ENCODE measurements at regions not wholly inside any gene's neighbourhood (a gene's known extent, or its start where the extent isn't known, plus 50 kb on each side); places are given as distances from the start of the nearest gene placed in this dataset.
"Not testable (repeated sequence)": the region's sequence is repeated elsewhere in the genome, so short reads cannot be mapped to it uniquely, and the experiment has no call there.

DNA sequence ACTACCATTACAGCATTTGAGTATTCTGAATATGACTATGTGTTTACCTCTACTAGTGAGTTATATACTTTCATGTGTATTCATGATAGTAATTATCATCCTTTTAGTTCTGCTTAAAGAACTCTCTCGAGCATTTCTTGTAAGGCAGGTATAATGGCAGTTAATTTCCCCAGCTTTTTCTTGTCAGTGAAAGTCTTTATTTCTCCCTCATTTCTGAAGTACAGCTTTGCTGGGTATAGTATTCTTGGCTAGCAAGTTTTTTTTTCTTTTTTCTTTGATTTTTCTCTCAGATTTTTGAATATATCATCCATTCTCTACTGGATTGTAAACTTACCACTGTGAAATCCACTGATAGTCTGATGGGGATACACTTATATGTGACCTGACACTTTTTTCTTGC is 165.9 kb upstream of the ARHGAP5 start:
- DNase-seq (ENCODE audit: low spot score) = no peak

DNA sequence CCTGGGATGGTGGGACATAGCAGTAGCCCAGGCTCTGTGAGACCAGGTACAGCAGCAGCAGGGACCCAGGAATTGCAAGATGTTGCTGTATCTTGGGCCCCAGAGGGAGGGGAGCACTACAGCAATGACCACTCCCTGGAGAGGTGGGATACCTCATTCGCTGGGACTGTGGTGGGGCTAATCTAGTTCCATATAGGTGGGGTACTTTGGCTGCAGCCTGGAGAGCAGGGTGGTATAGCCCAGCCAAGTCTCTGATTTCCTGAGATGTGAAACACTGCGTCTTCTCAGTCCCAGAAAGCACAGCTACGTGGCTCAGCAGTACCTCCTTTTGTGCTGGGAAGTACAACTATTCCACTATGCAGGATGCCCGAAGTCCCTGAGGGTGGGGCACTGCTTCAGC is 163.7 kb upstream of the ARHGAP5 start:
- no peak for DNase-seq (ENCODE audit: low spot score)

DNA sequence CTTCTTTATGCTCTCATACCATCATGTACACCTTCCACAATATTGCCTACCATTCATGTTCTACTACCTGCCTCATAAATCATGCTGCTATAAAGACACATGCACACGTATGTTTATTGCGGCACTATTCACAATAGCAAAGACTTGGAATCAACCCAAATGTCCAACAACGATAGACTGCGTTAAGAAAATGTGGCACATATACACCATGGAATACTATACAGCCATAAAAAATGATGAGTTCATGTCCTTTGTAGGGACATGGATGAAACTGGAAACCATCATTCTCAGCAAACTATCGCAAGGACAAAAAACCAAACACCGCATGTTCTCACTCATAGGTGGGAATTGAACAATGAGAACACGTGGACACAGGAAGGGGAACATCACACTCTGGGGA is 158.8 kb upstream of the ARHGAP5 start:
- not testable (repeated sequence) for DNase-seq (ENCODE audit: low spot score)

DNA sequence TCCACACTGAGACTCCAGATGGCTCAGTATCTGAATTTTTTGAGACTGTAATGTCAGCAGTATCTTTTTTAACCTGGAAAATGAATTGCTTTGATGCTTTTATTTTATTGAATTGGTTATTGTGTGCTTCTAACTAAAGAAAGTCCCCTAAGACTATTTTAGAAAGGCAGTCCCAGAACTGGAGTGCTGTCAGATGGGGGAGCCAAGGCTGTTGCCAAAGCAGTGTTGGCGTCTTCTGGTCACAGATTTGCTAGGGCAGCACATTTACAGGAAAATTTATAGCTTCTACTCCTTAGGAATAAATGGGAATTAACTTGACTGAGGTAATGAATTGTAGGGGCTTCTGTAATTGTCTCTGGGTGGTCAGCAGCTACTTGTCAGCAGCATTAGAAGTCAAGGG is 157.1 kb upstream of the ARHGAP5 start:
- no peak for DNase-seq (ENCODE audit: low spot score)

DNA sequence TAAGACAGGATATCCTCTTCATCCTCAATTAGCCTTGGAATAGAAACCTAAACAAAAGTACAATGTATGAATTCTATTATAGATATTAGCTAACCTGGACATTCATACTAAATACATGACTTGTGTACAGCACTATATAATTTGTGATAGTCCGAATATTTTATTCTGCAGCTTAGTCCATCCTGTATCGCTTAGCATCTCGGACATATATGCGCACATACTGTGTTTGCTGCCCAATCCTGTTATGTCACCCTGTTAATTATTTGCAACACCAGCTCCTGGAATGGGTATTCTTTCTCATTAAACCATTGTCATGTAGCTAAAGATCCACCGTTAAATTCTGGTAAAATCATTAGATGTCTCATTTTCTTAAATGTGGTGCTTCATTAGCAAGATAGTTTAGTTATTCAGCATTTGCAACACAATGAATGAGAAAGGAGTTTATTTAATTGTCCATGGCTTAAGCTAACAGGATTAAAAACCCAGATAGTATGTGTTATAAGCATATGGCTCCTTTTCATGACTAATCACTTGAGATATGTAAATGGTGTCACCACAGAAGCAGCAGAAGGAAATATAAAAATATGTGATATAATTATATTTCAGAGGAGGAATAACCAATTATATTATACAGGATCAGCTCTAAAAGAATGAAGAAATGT is 156.0 kb upstream of the ARHGAP5 start:
- DNase-seq (ENCODE audit: low spot score) = no peak

DNA sequence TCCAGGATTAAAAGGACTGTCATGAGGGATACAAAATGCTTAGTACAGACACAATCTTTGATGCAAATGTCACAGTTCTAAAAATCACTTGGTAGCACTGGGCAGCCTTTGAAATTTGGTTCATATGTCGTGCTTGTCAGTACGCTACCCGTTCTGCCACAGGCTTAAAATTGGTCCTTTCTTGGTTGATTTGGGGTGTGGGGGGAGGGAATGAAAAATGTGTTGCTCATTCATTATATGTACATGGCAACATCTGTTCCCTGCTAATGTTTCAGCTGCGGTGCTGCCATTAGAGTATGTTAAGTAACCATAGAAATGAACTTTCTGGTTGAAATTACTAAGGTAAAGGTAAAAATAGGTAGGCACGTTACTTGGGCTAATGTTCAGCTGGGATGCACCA is 155.4 kb upstream of the ARHGAP5 start:
- no peak for DNase-seq (ENCODE audit: low spot score)

DNA sequence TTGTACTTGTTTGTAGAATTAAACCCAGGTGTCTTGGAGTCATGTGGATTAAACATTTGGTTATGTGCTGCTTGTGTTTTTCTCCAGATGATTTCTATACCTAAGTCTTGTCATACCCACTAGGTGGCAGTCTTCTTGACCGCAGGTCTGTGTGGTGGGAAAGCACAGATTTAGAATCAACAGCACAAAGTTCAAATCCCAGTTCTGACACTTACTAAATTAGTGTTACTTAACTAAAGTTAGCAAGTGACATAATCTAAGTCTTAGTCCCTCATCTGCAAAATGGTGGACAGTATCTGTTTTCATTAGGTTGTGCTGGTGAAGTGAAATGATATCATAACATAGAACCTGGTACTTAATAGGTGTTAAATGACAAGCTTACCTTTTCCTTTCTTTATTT is 151.0 kb upstream of the ARHGAP5 start:
- DNase-seq (ENCODE audit: low spot score) = peak; percentile 47

DNA sequence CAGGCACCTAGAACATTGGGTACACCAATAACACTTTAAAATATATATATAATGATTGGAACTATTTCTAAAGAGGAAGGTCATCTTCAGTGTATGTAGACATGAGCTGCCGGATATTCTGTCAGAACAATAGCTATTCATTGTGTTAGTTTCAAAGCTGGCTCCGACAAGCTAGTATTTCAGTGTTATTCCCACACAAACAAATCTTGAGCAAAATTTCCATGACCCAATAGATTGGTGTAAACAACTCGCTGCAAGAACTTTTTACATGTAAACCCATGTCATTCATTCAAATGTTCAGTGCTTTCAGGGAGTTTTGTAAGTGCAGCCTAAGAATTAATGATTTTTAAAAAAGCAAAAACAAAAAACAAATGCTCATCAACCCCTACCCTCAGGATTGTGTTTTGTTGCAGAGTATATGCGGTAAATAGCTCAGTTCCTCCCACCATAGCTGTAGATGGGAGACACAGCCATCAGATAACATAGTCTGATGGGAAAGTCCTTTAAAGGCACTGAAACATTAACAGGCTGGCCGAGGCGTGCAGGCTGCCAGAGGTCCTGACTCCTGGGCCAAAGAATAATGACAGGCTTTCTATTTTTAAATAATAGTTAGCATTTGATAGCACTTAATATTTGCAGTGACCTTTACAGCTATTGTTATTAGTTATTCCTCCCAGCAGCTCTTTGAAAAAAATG is 150.3 kb upstream of the ARHGAP5 start:
- DNase-seq (ENCODE audit: low spot score) = peak; percentile 81

DNA sequence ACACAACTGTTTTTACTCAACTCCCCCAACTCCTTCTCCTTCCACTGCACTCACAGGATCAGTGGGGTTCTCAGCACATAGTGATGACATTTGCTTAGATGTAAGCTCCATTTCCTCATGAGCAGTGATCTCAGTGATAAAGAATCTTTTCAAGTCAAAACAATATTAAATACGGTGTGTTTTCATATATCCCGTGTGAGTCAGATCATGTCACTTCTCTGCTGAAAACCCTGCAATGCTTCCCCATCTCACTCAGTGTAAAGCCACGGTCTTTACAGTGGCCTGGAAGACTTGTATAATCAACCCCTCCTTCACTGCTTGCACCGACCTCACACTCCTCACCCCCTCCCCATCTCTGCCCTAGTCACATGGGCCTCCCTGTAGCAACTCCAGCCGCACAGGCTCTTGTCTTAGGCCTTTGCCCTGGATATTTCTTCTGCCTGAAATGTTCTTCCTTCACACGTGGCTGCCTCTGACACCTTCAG is 149.7 kb upstream of the ARHGAP5 start:
- DNase-seq (ENCODE audit: low spot score) = peak; percentile 48

DNA sequence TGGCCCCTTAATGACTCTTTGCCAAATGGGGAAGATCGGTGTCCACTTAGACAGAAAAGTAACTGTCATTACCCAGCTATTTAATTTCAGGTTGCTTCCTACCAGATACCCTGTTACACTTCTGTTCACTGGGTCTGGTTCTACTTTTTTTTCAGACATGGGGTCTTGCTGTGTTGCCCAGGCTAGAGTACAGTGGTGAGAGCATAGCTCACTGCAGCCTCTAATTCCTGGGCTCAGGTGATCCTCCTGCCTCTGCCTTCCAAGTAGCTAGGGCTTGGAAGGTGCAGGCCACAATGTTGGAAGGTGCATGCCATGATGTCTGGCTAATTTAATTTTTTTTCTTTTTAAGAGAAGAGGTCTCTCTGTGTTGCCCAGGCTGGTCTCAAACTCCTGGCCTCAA is 147.0 kb upstream of the ARHGAP5 start:
- no peak for DNase-seq (ENCODE audit: low spot score)

DNA sequence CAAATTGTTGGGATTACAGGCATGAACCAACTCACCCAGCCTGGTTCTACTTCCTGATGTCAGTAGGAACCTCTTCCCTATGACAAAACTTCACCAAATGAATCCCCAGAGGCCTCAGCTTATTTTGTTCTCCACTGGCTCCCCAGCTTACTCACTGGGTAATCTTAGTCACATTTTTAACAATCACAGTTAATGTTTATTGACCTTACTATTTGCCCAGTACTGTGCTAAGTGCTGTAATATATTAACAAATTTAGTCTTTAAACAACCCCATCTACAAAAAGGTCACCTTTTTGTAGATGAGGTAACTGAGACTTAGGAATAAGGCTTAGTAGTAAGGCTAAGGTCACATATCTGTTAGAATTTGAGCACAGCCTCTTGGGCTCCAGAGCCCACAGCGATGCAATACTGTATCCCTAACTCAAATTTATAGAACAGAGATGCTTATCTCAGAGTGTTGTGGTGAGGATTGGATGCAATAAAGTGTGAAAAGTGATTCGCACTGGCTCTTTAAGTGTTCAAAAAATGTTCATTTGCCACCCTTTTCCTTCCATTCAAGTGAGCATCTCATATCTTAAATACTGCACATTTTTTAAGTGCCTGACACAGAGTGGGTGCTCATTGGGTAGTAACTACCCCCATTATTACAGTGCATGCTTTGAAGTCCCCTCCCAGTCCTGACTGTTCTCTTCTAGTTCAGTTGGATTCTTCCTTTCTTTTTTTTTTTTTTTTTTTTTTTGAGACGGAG is 146.4 kb upstream of the ARHGAP5 start:
- DNase-seq (ENCODE audit: low spot score) = no peak

DNA sequence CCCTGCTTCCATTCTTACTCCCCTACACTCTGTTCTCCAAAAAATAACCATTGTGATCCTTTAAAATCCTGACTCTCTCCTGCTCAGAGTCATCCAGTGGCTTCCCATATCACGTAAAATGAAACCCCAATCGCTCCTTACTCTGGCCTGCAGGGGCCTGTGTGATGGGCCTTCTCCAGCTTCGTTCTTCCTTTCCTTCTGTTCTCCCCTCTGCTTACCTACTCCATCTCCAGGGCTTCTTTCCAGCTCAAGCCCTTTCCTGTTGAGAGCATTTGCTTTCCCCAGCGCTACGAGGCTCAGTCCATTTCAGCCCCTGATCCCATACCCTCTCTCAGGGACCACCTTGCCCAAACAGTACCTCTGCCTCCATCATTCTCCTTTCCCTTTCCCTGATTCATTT is 144.4 kb upstream of the ARHGAP5 start:
- no peak for DNase-seq (ENCODE audit: low spot score)

DNA sequence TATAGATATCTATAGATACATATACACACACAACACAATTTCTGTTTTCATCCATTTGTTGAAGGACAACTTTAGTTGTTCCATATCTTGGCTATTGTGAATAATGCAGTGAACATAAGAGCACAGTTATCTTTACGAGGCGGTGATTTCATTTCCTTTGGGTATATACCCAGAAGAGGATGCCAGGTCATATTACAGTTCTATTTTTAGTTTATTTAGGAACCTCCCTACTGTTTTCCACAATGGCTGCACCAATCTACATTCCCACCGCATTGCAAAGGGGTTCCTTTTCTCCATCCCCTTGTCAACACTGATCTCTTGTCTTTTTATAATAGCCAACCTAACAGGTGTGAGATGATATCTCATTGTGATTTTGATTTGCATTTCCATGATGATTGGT is 143.4 kb upstream of the ARHGAP5 start:
- no peak for DNase-seq (ENCODE audit: low spot score)

DNA sequence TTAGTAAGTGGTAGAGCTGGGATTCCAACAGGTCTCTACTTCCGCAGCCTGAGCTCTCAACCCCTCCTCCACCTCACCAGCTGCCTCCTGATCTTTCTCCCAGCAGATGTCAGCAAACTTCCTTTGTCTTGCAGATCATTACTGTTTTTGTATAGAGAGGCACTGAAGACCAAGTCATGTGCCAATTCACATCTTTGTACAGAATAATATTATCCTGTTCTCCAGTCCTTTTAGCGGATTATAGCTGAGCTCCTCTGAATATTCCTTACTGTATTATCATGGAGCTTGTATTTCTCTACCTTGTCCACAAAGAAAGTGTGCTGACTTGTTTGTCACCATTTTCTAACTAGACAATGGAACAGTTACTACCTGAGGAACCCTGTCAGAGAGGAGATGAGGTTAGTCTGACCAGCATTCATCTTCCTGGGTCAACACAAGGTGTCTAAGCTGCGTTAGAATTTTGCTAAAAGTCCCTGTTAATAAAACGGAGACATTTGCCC is 142.3 kb upstream of the ARHGAP5 start:
- DNase-seq (ENCODE audit: low spot score) = peak; percentile 74

DNA sequence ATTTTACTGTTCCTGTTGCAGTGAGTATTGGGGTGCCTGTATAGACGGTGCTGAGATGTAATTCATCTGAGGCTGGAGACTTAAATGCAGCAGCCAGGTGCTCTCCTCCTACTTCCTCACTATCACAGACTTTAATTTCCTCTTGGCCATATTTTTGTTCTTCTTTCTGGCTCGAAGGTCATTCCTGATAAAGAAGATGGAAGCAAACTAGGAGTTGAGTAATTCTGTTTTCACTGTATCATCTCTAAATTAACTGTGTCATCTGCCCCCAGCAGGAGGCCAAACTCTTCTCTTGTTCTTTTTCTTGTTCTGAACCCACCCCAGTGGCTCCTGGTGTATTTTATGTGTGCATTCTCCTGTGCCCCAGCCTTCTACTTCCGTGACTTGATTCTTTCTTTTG is 141.7 kb upstream of the ARHGAP5 start:
- DNase-seq (ENCODE audit: low spot score) = no peak

DNA sequence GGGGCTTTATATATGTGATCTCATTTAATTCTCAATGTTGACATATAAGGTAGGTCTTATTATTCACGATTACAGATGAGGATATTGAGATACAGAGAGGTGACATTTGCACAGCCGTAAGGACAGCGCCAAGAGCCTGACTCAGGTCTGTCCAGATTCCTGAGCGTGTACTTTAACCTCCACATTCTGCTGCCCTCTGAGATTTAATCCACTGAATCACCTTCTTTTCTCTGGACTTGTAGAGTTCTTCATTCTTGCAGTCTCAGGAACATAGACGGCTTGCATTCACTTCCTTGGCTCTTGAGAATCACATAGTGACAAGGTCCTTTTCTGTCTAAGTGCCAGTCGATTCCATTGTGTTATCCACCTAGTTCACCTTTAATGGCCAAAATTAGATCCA is 141.0 kb upstream of the ARHGAP5 start:
- no peak for DNase-seq (ENCODE audit: low spot score)

DNA sequence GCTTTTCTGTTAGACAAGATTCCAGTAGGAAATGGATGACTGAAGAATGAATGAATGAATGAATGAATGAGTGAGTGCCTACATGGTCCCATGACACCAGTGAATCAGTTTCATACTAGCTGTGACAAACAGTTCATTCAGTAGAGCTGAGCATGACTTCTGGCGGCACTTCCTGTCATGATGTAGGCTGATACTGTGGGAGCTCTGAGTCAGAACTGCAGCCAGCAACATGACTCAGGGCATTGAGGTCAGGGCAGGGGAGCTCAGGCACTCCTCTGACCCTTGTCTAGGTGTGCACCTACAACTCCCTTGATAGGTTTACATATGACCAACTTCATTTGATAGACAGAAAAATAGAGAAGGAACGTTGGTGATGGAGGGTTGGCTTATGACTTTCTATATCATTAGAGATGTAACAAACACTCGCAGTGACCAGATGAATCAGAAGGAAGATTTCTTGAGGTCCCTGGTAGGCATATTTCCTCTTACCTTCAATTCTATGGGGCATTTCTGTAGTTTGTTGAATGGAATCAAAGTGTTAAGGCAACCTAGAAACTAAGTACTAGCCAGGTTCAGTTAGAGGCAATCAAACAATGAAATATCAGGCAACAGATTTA is 139.3 kb upstream of the ARHGAP5 start:
- peak; percentile 85 for DNase-seq (ENCODE audit: low spot score)

DNA sequence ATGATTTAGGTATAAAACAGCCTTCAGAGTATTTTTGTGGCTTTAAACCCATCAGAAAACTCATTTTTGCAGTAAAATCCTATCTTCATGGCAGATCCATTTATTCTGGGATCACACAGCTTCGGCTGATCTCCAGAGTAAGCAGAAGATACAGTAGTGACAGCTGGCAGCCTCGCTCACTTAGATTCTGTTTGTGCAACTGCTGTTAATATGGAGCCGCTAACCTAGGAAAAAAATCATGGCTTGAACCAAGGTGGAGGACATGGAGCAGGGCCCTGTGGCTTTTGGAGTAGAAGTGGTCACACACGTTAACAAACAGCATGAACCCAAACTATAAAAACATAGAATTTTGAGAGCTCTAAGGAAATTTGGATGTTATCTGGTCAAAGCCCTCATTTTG is 137.2 kb upstream of the ARHGAP5 start:
- DNase-seq (ENCODE audit: low spot score) = no peak

DNA sequence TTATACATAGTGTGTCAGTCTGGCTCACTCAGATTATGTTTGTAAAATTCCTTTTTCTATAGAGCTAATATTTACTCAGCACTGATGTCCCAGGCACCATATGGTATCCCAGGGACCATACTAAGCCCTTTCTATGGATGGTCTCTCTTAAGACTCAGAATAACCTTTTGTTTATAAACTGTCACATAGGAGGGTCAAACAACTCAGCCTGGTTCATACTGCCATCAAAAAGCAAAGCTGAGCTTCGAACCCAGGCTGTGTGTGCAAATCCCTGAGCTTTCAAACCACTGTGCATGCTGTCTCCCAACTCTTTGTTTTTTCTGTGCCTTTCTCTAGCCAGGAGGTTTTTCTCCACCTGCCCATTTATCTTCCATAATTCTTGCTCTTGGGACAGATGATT is 135.6 kb upstream of the ARHGAP5 start:
- DNase-seq (ENCODE audit: low spot score) = no peak

DNA sequence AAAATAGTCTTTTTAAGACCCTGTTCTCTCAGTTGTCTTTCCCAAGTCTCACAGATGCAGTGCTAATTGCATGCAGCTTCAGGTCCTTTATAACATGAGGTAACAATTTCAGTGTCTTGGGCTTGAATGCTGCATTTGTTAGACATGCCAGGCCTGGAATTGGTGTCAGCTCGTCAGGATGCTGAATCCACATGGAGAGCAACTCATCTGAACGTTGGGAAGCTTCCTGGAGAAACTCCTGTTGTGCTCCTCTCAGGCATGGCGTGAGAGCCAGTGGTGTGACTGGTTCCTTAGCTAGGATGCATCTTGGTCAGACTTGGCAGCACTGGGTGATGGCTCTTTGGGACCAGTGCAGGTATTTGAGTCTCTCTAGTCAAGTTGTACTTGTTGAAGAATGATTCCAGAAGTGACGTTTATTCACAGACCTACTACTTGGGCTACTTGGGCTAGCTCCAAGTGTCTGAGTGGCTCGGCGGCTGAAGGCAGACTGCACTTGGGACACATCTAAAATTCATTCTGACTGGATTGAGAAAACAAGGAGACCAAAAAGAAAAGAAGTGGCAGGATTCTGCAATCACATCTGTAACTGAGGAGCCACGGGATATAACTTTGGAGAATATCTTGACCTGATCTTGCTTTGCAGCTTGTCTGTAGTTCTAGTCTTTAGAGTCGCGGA is 134.8 kb upstream of the ARHGAP5 start:
- DNase-seq (ENCODE audit: low spot score) = no peak

DNA sequence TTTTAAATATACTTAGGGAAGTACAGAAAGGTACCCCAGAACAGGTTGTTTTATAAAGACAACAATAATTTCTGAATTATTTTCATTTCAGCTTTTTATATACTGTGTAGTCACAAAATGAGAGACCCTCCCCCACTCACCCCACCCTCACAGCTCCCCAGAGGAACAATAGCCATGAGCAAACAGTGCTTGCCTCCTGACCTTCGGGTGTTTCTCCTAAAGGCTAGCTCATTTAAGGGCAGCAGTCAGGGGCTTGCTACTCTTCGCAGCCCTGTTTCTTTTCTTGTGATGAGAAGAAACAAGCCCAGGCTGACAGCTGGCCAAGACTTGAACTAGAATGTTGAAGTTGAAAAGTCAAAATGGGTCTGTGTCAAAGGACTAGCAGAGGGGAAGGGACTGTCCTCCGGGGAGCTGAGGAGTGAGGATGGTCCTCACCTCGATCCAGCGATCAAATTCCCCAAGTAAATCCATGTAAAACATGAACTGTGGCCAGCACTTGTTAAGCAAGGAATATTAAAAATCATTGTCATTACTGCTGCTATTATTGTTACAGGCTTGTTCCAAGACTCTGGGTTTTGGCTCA is 133.8 kb upstream of the ARHGAP5 start:
- DNase-seq (ENCODE audit: low spot score) = no peak

DNA sequence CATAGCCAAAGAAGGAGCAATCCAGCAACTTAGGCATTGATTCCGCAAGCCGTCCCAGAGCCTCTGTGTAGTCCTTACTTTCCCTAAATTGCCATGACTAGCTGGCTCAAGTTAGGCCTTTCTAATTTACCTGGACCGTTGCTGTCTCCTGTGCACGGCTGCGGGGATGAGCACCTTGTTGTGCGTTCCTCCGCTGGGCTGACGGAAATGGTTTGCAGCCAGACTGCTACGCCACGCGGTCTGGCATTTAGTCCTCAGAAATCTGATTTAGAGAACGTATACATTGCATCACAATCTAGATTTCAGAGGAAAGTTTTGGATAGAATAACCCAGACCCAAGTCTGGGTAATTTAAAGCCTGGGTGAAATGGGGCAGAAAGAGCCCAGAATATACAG is 133.2 kb upstream of the ARHGAP5 start:
- DNase-seq (ENCODE audit: low spot score) = no peak

Data from pons (tissue), 1 donor.